Upper lobe of right lung (tissue), 1 donor: ENCODE measurements at regions not wholly inside any gene's neighbourhood (a gene's known extent, or its start where the extent isn't known, plus 50 kb on each side); places are given as distances from the start of the nearest gene placed in this dataset.

Experiments used
- ATAC-seq: fragments of 200-7000 bp; cut with Tn5 transposase; one replicate; pipeline ENCODE4 v1.9.1; 2020; ENCODE audit warnings: mild to moderate bottlenecking, moderate library complexity
- DNase-seq: peaks from one replicate; pipeline ENCODE4 v3.0.0-alpha.2; 2020
- H3K27ac ChIP-seq: fragments of 200-600 bp; one replicate; pipeline ENCODE4 v1.8.0; 2022
- H3K27me3 ChIP-seq: fragments of 200-600 bp; one replicate; pipeline ENCODE4 v1.8.0; 2022; ENCODE audit warnings: mild to moderate bottlenecking
- H3K36me3 ChIP-seq: fragments of 200-600 bp; one replicate; pipeline ENCODE4 v1.8.0; 2022
- H3K4me1 ChIP-seq: fragments of 200-600 bp; one replicate; pipeline ENCODE4 v1.8.0; 2022
- H3K4me3 ChIP-seq: fragments of 200-600 bp; one replicate; pipeline ENCODE4 v1.8.0; 2022; ENCODE audit warnings: mild to moderate bottlenecking
- H3K9me3 ChIP-seq: fragments of 200-600 bp; one replicate; pipeline ENCODE4 v1.8.0; 2022
- intact Hi-C: fragments of 100-400 bp; cut with DNase I; formaldehyde crosslinking; loops from one replicate; pipeline ENCODE4 v1.11.0; 2022
- TF ChIP-seq, protein P1 (sequence below): fragments of 200-600 bp; IDR thresholded peaks from one replicate; pipeline ENCODE4 v1.8.0; 2022; ENCODE audit warnings: antibody characterized with exemption
- donor health status: DM: no; HTN: yes; CAD: no; lungs with severe emphysema.

DNA sequence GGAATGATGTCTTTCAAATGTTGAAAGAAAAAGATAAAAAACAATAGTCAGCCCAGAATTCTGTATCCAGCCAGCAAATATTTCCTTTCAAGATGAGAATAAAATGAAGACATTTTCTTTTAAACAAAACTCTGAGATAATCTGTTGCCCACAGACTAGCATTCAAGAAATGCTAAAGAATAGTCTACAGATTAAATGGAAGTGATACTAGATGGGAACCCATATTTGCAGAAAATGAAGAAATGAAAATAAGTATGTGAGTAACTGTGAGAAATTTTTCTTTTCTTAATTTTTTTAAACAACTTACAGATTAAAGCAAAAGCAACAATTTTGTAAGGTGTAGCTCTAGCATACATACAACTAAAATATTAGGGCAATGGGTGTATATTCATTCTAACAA is 469.8 kb downstream of the IGSF11 start:
- TF ChIP-seq, protein P1, sequence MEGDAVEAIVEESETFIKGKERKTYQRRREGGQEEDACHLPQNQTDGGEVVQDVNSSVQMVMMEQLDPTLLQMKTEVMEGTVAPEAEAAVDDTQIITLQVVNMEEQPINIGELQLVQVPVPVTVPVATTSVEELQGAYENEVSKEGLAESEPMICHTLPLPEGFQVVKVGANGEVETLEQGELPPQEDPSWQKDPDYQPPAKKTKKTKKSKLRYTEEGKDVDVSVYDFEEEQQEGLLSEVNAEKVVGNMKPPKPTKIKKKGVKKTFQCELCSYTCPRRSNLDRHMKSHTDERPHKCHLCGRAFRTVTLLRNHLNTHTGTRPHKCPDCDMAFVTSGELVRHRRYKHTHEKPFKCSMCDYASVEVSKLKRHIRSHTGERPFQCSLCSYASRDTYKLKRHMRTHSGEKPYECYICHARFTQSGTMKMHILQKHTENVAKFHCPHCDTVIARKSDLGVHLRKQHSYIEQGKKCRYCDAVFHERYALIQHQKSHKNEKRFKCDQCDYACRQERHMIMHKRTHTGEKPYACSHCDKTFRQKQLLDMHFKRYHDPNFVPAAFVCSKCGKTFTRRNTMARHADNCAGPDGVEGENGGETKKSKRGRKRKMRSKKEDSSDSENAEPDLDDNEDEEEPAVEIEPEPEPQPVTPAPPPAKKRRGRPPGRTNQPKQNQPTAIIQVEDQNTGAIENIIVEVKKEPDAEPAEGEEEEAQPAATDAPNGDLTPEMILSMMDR, result no peak
- intact Hi-C loops, result no loop called here
- ATAC-seq, result no peak

DNA sequence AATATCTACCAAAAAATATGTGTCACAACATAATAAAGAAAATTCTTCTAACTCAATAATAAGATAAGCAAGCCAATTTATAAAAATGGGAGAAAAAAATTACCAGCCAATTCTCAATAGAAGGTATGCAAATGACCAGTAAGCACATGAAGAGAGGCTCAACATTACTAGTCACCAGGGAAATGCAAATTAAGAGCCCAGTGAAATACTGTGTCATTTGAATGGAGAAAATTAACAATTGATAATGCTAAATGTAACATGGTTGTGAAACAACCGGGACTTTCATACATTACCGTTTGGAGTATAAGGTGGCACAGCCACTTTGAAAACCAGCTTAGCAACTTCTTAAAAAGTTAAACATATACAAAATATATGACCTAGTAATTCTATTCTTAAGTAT is 460.7 kb downstream of the IGSF11 start:
- no peak for ATAC-seq
- no peaks in the 10 kb centered on the region for H3K4me1 ChIP-seq
- no peak for DNase-seq
- no peaks in the 10 kb centered on the region for H3K9me3 ChIP-seq
- TF ChIP-seq, protein P1, result no peak
- no peak overlapping the region for H3K4me3 ChIP-seq
- intact Hi-C loops, result no loop called here
- H3K27ac ChIP-seq, result no peak overlapping the region
- H3K27me3 ChIP-seq, result no peaks in the 10 kb centered on the region
- no peaks in the 10 kb centered on the region for H3K36me3 ChIP-seq

More for the DNA sequence above, 469.8 kb downstream of the IGSF11 start:
- DNase-seq, result no peak
- Histone ChIP-seq H3K27ac (no peak overlapping the region), H3K4me1 (no peaks in the 10 kb centered on the region), H3K36me3 (no peaks in the 10 kb centered on the region), H3K4me3 (no peak overlapping the region), H3K27me3 (peaks cover 6% of the 10 kb centered on the region), H3K9me3 (no peaks in the 10 kb centered on the region)

DNA sequence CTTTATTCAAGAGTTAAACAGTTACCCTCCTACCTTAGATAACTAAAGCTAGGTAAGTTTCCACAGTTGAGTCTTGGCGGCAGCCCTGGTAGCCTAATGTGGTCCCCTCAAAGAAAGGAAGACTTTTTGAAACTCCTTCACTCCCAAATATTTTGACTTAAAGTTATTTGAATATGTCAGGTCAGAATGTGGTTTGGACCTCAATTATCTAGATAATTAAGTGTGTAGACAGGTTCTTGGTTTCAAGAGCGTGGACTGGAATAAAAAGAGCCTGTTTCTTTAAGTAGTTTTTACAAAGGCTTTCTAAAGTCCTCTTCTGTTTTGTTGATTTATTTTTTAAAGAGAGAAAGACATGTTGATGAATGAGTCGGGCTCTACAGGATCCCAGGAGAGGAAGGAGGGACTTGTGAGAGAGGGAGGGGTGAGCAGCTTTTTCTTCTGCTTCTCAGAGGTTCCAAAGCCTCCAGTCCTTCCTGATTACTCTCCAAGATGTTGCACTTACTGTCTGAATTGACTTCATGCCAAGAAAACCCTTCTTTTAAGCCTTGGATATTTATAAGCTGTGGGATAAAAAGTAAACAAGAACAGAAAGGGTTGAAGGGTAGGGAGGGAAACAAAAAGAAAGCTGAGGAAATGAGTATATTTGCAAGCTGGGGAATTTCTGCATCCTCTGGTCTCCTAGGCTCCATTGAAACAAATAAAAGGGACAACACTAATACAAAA is 457.4 kb downstream of the IGSF11 start:
- Histone ChIP-seq H3K27ac (no peak overlapping the region), H3K36me3 (no peaks in the 10 kb centered on the region), H3K27me3 (no peaks in the 10 kb centered on the region), H3K9me3 (no peaks in the 10 kb centered on the region), H3K4me1 (no peaks in the 10 kb centered on the region), H3K4me3 (no peak overlapping the region)
- DNase-seq (no peak), ATAC-seq (no peak)
- TF ChIP-seq, protein P1, result no peak
- intact Hi-C loops, result no loop called here

DNA sequence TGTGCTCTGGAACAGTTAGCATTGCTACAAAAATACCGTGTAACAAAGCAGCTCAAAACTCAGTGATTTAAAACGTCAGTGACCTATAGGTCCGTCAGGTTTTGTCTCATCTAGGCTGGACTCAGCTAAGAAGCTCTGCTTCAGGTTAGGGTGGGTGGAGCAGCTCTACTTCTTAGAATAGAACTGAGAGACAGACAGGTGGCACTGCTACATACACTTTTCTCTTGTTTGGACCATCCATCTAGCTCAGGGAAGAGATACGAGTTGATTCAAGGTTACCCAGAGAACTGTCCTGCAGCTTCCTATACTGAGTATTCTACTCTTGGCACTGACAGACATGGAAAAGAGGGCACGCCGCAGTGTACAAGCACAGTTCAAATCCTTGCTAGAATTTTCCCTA is 456.1 kb downstream of the IGSF11 start:
- TF ChIP-seq, protein P1, result no peak
- Histone ChIP-seq H3K27me3 (no peaks in the 10 kb centered on the region), H3K9me3 (no peaks in the 10 kb centered on the region), H3K4me3 (no peak overlapping the region), H3K4me1 (no peaks in the 10 kb centered on the region), H3K36me3 (no peaks in the 10 kb centered on the region), H3K27ac (no peak overlapping the region)
- intact Hi-C loops, result no loop called here
- no peak for DNase-seq
- no peak for ATAC-seq

DNA sequence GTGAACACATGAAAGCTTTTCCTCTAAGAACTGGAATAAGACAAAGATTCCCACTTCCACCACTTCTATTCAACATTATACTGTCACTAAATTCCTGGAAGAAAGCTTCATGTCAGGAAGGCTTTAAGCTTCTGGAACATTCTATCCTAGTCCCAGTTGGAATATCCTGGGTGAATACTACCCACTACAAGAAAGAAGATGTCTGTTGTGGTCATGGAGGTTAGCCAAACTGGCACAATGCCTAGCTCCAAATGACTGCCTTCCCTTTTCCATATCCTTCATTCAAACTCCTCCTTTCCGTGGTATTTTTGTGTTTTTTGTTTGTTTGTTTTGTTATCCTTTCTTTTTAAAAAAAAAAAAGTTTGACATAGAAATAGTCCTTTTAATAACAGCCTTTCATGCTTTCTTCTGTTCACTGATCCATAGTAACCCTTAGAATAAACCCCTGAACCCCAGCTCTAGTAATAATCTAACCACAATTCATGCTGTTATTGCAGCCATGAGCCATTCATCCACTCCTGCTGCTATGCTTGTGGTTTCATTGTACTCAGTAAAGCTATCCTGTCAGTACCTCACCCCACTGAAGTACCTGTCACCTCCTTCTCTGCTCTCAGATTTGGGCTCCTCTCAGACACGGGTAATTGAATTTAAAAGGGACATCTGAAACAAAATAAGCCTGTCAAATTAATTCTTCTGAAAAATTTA is 447.5 kb downstream of the IGSF11 start:
- ATAC-seq (no peak), DNase-seq (no peak)
- TF ChIP-seq, protein P1, result no peak
- H3K9me3 ChIP-seq, result no peaks in the 10 kb centered on the region
- no peak overlapping the region for H3K27ac ChIP-seq
- H3K4me1 ChIP-seq, result no peaks in the 10 kb centered on the region
- intact Hi-C loops, result no loop called here
- no peak overlapping the region for H3K4me3 ChIP-seq
- H3K36me3 ChIP-seq, result no peaks in the 10 kb centered on the region
- H3K27me3 ChIP-seq, result no peaks in the 10 kb centered on the region
